IMR-90 (cell line): ENCODE measurements at regions not wholly inside any gene's neighbourhood (a gene's known extent, or its start where the extent isn't known, plus 50 kb on each side); places are given as distances from the start of the nearest gene placed in this dataset.

ENCODE experiments used
- ATAC-seq: fragments of 200-7000 bp; cut with Tn5 transposase; 2 replicates; pipeline ENCODE4 v1.9.1; 2020; ENCODE audit warnings: low read depth, mild to moderate bottlenecking, moderate library complexity
- BruUV-seq: library from RNA; stranded (reverse); fragments of 400-500 nt; replicated peaks from 2 replicates; lab custom pipeline; 2021; lab: Mats Ljungman, UMichigan
- CTCF ChIA-PET: fragments of 300-600 bp; formaldehyde crosslinking; extraction: SDS; loops from one replicate; lab custom pipeline; 2021; ENCODE audit warnings: antibody characterized with exemption; lab: Yijun Ruan, JAX
- POLR2A ChIA-PET: fragments of 300-600 bp; sonication (Branson Sonifier 250); formaldehyde crosslinking; loops from one replicate; lab custom pipeline; 2022; ENCODE audit warnings: antibody characterized with exemption; ENCODE audit not compliant: unreplicated experiment; lab: Charles Lee
- DNase-seq: peaks from one replicate; pipeline ENCODE4 v3.0.0; 2013
- H2AFZ ChIP-seq: replicated peaks from 2 replicates; pipeline ENCODE3; 2013; ENCODE audit warnings: low read length, mild to moderate bottlenecking; ENCODE audit not compliant: poor library complexity
- H2AK5ac ChIP-seq: 2 replicates; pipeline ENCODE4 v1.6.1; 2013; ENCODE audit warnings: low read depth, low read length, inconsistent platforms
- H2AK9ac ChIP-seq: replicated peaks from 2 replicates; pipeline ENCODE3; 2013; ENCODE audit warnings: mild to moderate bottlenecking, low read depth, low read length, moderate library complexity; ENCODE audit not compliant: poor library complexity
- H2BK120ac ChIP-seq: 2 replicates; pipeline ENCODE4 v1.6.1; 2013; ENCODE audit warnings: low read depth, low read length, inconsistent platforms
- H2BK15ac ChIP-seq: 3 replicates; pipeline ENCODE4 v1.6.1; 2013; ENCODE audit warnings: low read depth, low read length, inconsistent platforms
- H2BK20ac ChIP-seq: 2 replicates; pipeline ENCODE4 v1.6.1; 2013; ENCODE audit warnings: low read depth, mild to moderate bottlenecking, inconsistent platforms, low read length, moderate library complexity
- H2BK5ac ChIP-seq: 2 replicates; pipeline ENCODE4 v1.6.1; 2013; ENCODE audit warnings: mild to moderate bottlenecking, low read depth, low read length, inconsistent platforms; ENCODE audit not compliant: poor library complexity, severe bottlenecking
- H3K14ac ChIP-seq: replicated peaks from 2 replicates; pipeline ENCODE4 v1.6.1; 2013; ENCODE audit warnings: low read depth, low read length, inconsistent platforms
- H3K18ac ChIP-seq: 2 replicates; pipeline ENCODE4 v1.6.1; 2013; ENCODE audit warnings: low read depth, low read length, control low read depth
- H3K23ac ChIP-seq: 2 replicates; pipeline ENCODE4 v1.6.1; 2013; ENCODE audit warnings: low read depth, low read length, inconsistent platforms
- H3K27ac ChIP-seq: 2 replicates; pipeline ENCODE4 v1.5.1; 2013; ENCODE audit warnings: mild to moderate bottlenecking, control low read depth, low read length; ENCODE audit not compliant: insufficient read depth
- H3K27me3 ChIP-seq: 2 replicates; pipeline ENCODE4 v1.6.1; 2013; ENCODE audit warnings: low read length; ENCODE audit not compliant: control insufficient read depth, insufficient read depth
- H3K36me3 ChIP-seq: 2 replicates; pipeline ENCODE4 v1.6.1; 2013; ENCODE audit warnings: low read length, mixed read lengths; ENCODE audit not compliant: control insufficient read depth, insufficient read depth
- H3K4ac ChIP-seq: 2 replicates; pipeline ENCODE4 v1.6.1; 2013; ENCODE audit warnings: low read depth, low read length, inconsistent platforms
- H3K4me1 ChIP-seq: 2 replicates; pipeline ENCODE4 v1.6.1; 2013; ENCODE audit warnings: low read length, mixed read lengths; ENCODE audit not compliant: control insufficient read depth, insufficient read depth
- H3K4me2 ChIP-seq: 2 replicates; pipeline ENCODE4 v1.6.1; 2013; ENCODE audit warnings: low read depth, mild to moderate bottlenecking, control low read depth, low read length, moderate library complexity
- H3K4me3 ChIP-seq: 2 replicates; pipeline ENCODE4 v1.5.1; 2013; ENCODE audit warnings: low read depth, mild to moderate bottlenecking, control low read depth, low read length, moderate library complexity; ENCODE audit not compliant: insufficient read depth
- H3K56ac ChIP-seq: 2 replicates; pipeline ENCODE4 v1.6.1; 2013; ENCODE audit warnings: low read length, inconsistent platforms; ENCODE audit not compliant: insufficient read depth; ENCODE audit errors: extremely low read depth
- H3K79me1 ChIP-seq, 2 experiments: 2 replicates each; pipeline ENCODE4 v1.6.1; 2013; ENCODE audit warnings: low read length in 2 of 2, inconsistent platforms in 1 of 2, low read depth in 1 of 2
- H3K9ac ChIP-seq: 2 replicates; pipeline ENCODE4 v1.6.1; 2013; ENCODE audit warnings: low read depth, low read length, control low read depth
- H3K9me1 ChIP-seq: 2 replicates; pipeline ENCODE4 v1.6.1; 2013; ENCODE audit warnings: low read length, inconsistent platforms; ENCODE audit not compliant: insufficient read depth
- H3K9me3 ChIP-seq: 2 replicates; pipeline ENCODE4 v1.6.1; 2013; ENCODE audit warnings: low read length; ENCODE audit not compliant: control insufficient read depth, insufficient read depth
- H4K20me1 ChIP-seq: 2 replicates; pipeline ENCODE4 v1.6.1; 2013; ENCODE audit warnings: low read length, inconsistent platforms; ENCODE audit not compliant: insufficient read depth
- H4K5ac ChIP-seq: 2 replicates; pipeline ENCODE4 v1.6.1; 2013; ENCODE audit warnings: mild to moderate bottlenecking, low read depth, low read length, control low read depth
- H4K8ac ChIP-seq, 2 experiments: 2 replicates each; pipeline ENCODE4 v1.6.1; 2013; ENCODE audit warnings: low read depth in 2 of 2, low read length in 2 of 2, control low read depth in 1 of 2, inconsistent platforms in 1 of 2
- H4K91ac ChIP-seq: 2 replicates; pipeline ENCODE4 v1.6.1; 2013; ENCODE audit warnings: low read depth, low read length, inconsistent platforms; ENCODE audit not compliant: insufficient read depth
- BHLHE40 ChIP-seq: fragments of 150-350 bp; IDR thresholded peaks from 2 replicates; pipeline ENCODE4 v1.6.1; 2016; ENCODE audit warnings: mild to moderate bottlenecking, low read depth, low read length
- CHD1 ChIP-seq: IDR thresholded peaks from 2 replicates; pipeline ENCODE4 v1.6.1; 2012; ENCODE audit warnings: low read depth, low read length, improper control_type of control experiment
- FOS ChIP-seq: fragments of 150-350 bp; IDR thresholded peaks from 2 replicates; pipeline ENCODE4 v1.6.1; 2016; ENCODE audit warnings: low read depth, low read length
- MAFK ChIP-seq: IDR thresholded peaks from 2 replicates; pipeline ENCODE4 v1.6.1; 2012; ENCODE audit warnings: low read depth, low read length, improper control_type of control experiment
- NFE2L2 ChIP-seq: fragments of 150-350 bp; IDR thresholded peaks from 2 replicates; pipeline ENCODE4 v1.6.1; 2016; ENCODE audit warnings: low read depth, mild to moderate bottlenecking, low read length
- POLR2A ChIP-seq: IDR thresholded peaks from 2 replicates; pipeline ENCODE4 v1.6.1; 2012; ENCODE audit warnings: mild to moderate bottlenecking, low read depth, low read length
- RAD21 ChIP-seq: IDR thresholded peaks from 2 replicates; pipeline ENCODE4 v1.6.1; 2012; ENCODE audit warnings: low read length, improper control_type of control experiment
- RCOR1 ChIP-seq: IDR thresholded peaks from 2 replicates; pipeline ENCODE4 v1.6.1; 2012; ENCODE audit warnings: mild to moderate bottlenecking, low read length, improper control_type of control experiment; ENCODE audit not compliant: insufficient replicate concordance
- RFX5 ChIP-seq: IDR thresholded peaks from 2 replicates; pipeline ENCODE4 v1.8.0; 2012; ENCODE audit warnings: low read depth, mild to moderate bottlenecking, low read length, moderate library complexity
- USF2 ChIP-seq: fragments of 150-350 bp; IDR thresholded peaks from 2 replicates; pipeline ENCODE4 v1.6.1; 2017; ENCODE audit warnings: mild to moderate bottlenecking, antibody characterized with exemption, low read length, low read depth
- WGBS, 2 experiments: methylation state at CpG; one replicate each; pipeline versions ENCODE4 v1.1.5 to v1.1.7; 2013; ENCODE audit warnings: missing lambda C conversion rate in 2 of 2; ENCODE audit not compliant: insufficient read length in 1 of 2; ENCODE audit errors: extremely low coverage in 2 of 2; 5-methylcytosine and 5-hydroxymethylcytosine counted together
- dilution Hi-C: fragments of 300-500 bp; cut with HindIII; formaldehyde crosslinking; loops from one replicate; pipeline ENCODE4 v1.14.3; 2018; ENCODE audit warnings: low sequenced_read_pairs; ENCODE audit not compliant: unreplicated experiment
- in situ Hi-C: fragments of 300-500 bp; cut with MboI; formaldehyde crosslinking; loops from 3 replicates; pipeline ENCODE4 v1.14.3; 2019; ENCODE audit warnings: low sequenced_read_pairs, inconsistent platforms, mixed read lengths
- intact Hi-C: fragments of 100-400 bp; cut with micrococcal nuclease; formaldehyde crosslinking; loops from 2 replicates; pipeline ENCODE4 v1.10.0; 2022

- Histone ChIP-seq H3K27ac (no peak overlapping the region), H2AK5ac (no peak overlapping the region), H4K8ac (no peak overlapping the region), H3K9me1 (no peaks in the 10 kb centered on the region), H3K79me1 (no peaks in the 10 kb centered on the region), H3K4me3 (no peak overlapping the region), H3K9ac (no peak overlapping the region), H4K5ac (no peak overlapping the region), H3K14ac (no peak overlapping the region), H3K4me1 (no peaks in the 10 kb centered on the region), H3K23ac (no peak overlapping the region), H3K27me3 (no peaks in the 10 kb centered on the region), H2BK5ac (no peak overlapping the region), H3K56ac (no peak overlapping the region), H2AFZ (no peak overlapping the region), H2AK9ac (no peak overlapping the region), H3K36me3 (no peaks in the 10 kb centered on the region), H3K9me3 (peaks cover 2% of the 10 kb centered on the region; the same call in 1 of the 2 replicates), H2BK20ac (no peak overlapping the region), H4K91ac (no peak overlapping the region), H3K4ac (no peak overlapping the region), H3K4me2 (no peak overlapping the region), H2BK15ac (no peak overlapping the region), H2BK120ac (no peak overlapping the region), H3K18ac (no peak overlapping the region), H4K20me1 (no peaks in the 10 kb centered on the region)
- no TSS peak for BruUV-seq
- ATAC-seq, result no peak
- no peak for DNase-seq
- dilution Hi-C loops (no loop called here), in situ Hi-C loops (no loop called here), intact Hi-C loops (no loop called here)
- CTCF ChIA-PET, result no interaction called here
- TF ChIP-seq MAFK (no peak), RAD21 (no peak), POLR2A (no peak), BHLHE40 (no peak), NFE2L2 (no peak), RCOR1 (no peak), CHD1 (no peak), FOS (no peak), USF2 (no peak), RFX5 (no peak)
- POLR2A ChIA-PET, result no interaction called here
- 55% methylated on average over 6 of the region's 20 CpGs; no CpG with 5 or more reads in 1 of the 2 experiments for WGBS, 2 experiments
These were observed 111.8 kb downstream of the FOXA2 start for GRCh38 chr20:22472447-22473100.
